T-helper 2 cell treated with Interferon-gamma antibody and Interleukin-4, amounts not matched to agents 5 μg/mL and 100 μg/mL, for 36 hours (primary cell): ENCODE measurements at regions not wholly inside any gene's neighbourhood (a gene's known extent, or its start where the extent isn't known, plus 50 kb on each side); places are given as distances from the start of the nearest gene placed in this dataset.

Source experiments
- DNase-seq: peaks from one replicate; pipeline ENCODE4 v3.0.0; 2021; ENCODE audit warnings: low spot score
- H3K27ac Mint-ChIP-seq: one replicate; pipeline ENCODE4 v1.8.0; 2021; ENCODE audit warnings: mild to moderate bottlenecking, mixed read lengths
- H3K27me3 Mint-ChIP-seq: one replicate; pipeline ENCODE4 v1.8.0; 2021; ENCODE audit warnings: low read depth, mixed read lengths
- H3K36me3 Mint-ChIP-seq: one replicate; pipeline ENCODE4 v1.8.0; 2021; ENCODE audit warnings: low read depth, mixed read lengths
- H3K4me1 Mint-ChIP-seq: one replicate; pipeline ENCODE4 v1.8.0; 2021; ENCODE audit warnings: low read depth, mixed read lengths
- H3K4me3 Mint-ChIP-seq: one replicate; pipeline ENCODE4 v1.8.0; 2022; ENCODE audit warnings: mild to moderate bottlenecking, moderate library complexity, mixed read lengths
- H3K9me3 Mint-ChIP-seq: one replicate; pipeline ENCODE4 v1.8.0; 2021; ENCODE audit warnings: mixed read lengths

GRCh38 chr2:105600602-105600948 is 144.1 kb upstream of the NCK2 start:
- peaks cover 24% of the 10 kb centered on the region for H3K27me3 Mint-ChIP-seq
- DNase-seq: no peak
- H3K4me1 Mint-ChIP-seq: peaks cover 2% of the 10 kb centered on the region
- H3K9me3 Mint-ChIP-seq: no peaks in the 10 kb centered on the region
- no peak overlapping the region for H3K27ac Mint-ChIP-seq
- no peaks in the 10 kb centered on the region for H3K36me3 Mint-ChIP-seq
- no peak overlapping the region for H3K4me3 Mint-ChIP-seq

DNA sequence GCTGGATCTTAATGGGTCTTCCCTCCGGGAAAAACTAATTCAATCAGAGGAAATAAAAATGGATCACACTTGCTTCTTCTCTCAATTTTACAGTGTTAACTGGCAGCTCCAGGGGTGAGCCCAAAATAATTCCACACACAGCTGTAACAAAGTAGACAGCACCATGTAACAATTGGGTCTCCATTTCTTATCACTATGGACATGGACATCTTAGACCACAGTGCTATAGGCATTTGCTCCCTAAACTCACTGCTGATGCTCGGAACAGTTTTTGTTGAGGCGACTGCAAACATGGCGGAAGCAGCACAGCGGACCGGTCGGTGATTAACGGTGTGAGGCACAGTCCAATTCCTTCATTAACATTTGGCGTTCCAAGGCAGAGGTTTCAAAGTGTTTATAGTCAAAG is 144.7 kb upstream of the NCK2 start:
- Mint-ChIP-seq H3K27ac (no peak overlapping the region), H3K36me3 (no peaks in the 10 kb centered on the region), H3K4me1 (peaks cover 2% of the 10 kb centered on the region), H3K4me3 (no peak overlapping the region), H3K27me3 (peaks cover 21% of the 10 kb centered on the region), H3K9me3 (no peaks in the 10 kb centered on the region)
- no peak for DNase-seq

- no peak overlapping the region for H3K27ac Mint-ChIP-seq
- no peak overlapping the region for H3K4me3 Mint-ChIP-seq
- no peaks in the 10 kb centered on the region for H3K9me3 Mint-ChIP-seq
- H3K27me3 Mint-ChIP-seq: peaks cover 16% of the 10 kb centered on the region
- no peaks in the 10 kb centered on the region for H3K36me3 Mint-ChIP-seq
- H3K4me1 Mint-ChIP-seq: peaks cover 2% of the 10 kb centered on the region
- DNase-seq: no peak
Measured at GRCh38 chr2:105598829-105599698, 145.6 kb upstream of the NCK2 start.

DNA sequence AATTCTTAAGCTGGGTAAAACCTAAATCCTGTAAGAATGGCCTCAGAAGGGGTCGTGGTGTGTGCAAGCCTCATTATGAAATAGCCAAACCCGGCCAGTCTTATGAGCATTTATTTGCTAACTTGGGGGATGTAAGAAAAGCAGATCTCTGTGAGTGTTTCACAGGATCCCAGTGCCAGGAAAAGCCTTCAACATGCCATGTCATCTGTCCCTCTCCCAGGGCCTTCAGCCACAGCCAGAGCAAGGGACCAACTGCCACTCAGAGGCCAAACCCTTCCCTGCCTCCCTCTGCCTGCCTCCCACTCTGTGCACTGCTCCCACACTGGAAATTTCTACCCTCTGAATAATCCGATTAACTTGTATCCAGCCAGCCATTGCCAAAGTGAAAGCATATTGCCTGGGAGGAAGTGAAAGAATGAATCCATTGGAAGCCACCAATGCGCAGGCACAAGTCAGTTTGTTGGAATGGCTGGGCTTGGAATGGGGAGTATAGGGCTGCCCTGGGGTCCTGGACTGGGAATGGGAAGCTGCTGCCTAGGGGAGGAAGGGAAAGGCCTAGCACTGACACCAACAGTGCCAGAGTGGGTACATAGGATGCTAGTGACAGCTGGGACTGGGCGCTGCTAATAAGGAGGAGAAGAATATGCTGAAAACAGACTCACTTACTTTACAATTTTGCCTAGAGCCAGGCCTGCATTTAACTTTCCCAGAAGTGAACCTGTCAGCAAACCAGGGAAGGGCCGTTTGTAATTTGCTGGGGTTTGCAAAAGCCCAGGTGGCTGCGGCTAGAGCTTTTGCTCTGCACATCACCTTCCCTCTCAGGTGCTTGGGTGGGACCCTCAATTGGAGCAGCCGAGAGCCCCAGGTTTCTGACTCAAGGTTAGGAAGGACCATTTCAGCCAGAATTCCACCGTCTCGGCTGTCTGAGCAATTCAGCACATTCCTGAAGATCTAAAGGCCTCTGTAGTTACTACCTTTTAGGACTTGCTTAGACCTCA is 146.6 kb upstream of the NCK2 start:
- Mint-ChIP-seq H3K36me3 (no peaks in the 10 kb centered on the region), H3K27ac (no peak overlapping the region), H3K27me3 (peaks cover 12% of the 10 kb centered on the region), H3K4me1 (peaks cover 2% of the 10 kb centered on the region), H3K9me3 (no peaks in the 10 kb centered on the region), H3K4me3 (no peak overlapping the region)
- DNase-seq: no peak

DNA sequence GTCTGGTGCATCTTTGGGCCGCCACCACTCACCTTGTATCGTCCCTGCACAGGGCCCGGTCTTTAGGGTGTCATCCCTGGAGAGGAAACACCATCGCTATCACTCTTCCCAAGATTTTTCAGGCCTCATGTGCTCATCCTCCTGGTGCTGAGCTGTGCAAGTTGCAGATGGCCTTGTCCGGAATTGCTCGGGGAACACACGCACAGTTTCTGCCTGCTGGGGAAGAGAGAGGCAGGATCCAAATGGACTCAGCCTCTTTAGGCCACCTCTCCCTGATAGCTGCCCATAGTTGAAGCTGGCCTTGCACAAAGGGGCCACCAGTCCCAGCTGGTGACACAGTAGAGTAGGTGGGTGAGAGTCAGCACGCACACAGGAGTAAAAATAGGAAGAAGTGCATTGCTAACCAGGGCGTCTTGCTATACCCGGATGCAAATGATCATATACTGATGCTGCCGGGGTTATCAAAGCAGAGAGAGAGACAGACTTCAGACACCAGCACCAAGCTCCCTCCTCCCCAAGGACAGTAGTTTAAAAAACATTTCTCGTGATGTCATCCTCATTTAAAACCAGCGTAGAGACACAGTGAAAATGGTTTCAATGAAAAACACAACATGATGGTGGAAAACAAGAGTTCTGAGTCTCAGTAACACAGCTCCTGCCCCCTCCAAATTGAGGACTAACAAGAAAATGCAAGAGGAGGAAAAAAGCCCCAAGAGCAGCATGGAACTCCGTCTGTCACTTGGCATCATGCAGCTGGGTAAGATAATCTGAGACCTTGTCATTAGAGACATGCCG is 147.5 kb upstream of the NCK2 start:
- no peak for DNase-seq
- Mint-ChIP-seq H3K36me3 (no peaks in the 10 kb centered on the region), H3K27ac (no peak overlapping the region), H3K9me3 (no peaks in the 10 kb centered on the region), H3K4me1 (peaks cover 2% of the 10 kb centered on the region), H3K4me3 (no peak overlapping the region), H3K27me3 (peaks cover 6% of the 10 kb centered on the region)

- Mint-ChIP-seq H3K4me3 (no peak overlapping the region), H3K4me1 (peaks cover 2% of the 10 kb centered on the region), H3K9me3 (no peaks in the 10 kb centered on the region), H3K27ac (no peak overlapping the region), H3K36me3 (no peaks in the 10 kb centered on the region), H3K27me3 (peaks cover 6% of the 10 kb centered on the region)
- DNase-seq: no peak
Measured at GRCh38 chr2:105596411-105596921, 148.2 kb upstream of the NCK2 start.

DNA sequence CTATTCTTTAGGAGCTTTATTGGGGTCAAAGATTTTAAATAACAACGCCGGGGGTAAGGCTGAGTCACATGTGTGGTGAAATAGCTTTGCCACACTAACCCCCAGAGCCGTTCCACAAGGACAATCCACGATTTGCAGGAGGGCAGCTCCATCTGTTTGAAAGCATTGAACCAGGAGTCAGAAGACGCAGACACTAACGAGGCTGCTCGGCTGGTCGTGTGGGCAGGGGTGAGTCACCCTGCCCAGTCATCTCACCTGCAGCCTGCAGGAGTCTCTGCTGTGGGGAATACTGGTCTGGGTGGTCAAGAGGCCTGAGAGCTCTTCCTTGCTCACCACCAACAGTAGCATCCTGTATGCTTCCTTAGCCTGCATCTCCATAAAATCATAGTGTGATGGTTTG is 149.2 kb upstream of the NCK2 start:
- no peak for DNase-seq
- peaks cover 2% of the 10 kb centered on the region for H3K4me1 Mint-ChIP-seq
- H3K9me3 Mint-ChIP-seq: no peaks in the 10 kb centered on the region
- H3K27me3 Mint-ChIP-seq: peaks cover 2% of the 10 kb centered on the region
- H3K4me3 Mint-ChIP-seq: no peak overlapping the region
- no peak overlapping the region for H3K27ac Mint-ChIP-seq
- H3K36me3 Mint-ChIP-seq: no peaks in the 10 kb centered on the region

DNA sequence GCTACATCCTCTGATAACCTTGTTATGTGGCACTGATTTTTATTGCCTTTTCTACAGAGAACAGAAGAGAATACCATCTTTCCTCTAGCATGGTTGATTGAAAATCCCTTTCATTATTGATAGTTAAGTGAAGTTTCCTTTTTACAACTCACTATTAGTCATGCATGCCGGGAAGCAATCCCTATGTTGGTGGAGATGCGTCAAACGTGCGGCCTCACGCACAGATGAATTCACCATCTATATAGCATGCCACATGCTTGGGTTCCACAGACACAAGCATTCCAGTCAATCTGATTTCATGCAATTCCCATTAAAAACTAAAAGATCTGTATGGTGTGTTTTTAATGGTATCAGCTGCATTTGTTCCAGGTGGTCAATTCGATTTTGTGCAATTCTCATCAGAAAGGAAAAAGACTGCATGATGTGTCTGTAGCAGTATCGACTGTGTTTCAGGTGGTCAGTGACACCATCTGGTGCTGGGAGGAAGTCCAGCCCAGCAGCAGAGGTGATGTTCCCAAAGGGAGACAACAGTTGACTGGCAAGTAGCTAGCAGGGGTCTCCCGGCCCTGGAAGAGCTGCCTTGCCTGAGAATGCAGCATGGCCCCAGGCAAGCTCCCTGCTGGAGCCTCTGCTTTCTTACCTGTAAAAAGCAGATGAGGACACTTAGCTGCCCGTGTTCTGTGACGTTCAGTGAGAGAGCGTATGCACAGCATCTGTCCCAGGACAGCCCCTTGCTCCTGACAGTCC is 151.3 kb upstream of the NCK2 start:
- DNase-seq: no peak
- Mint-ChIP-seq H3K4me1 (no peaks in the 10 kb centered on the region), H3K9me3 (peaks cover 10% of the 10 kb centered on the region)

GRCh38 chr2:105592288-105592687 is 152.4 kb upstream of the NCK2 start:
- H3K27ac Mint-ChIP-seq: no peak overlapping the region
- H3K36me3 Mint-ChIP-seq: peaks cover 2% of the 10 kb centered on the region
- no peak for DNase-seq
- no peaks in the 10 kb centered on the region for H3K4me1 Mint-ChIP-seq
- no peak overlapping the region for H3K4me3 Mint-ChIP-seq
- peaks cover 21% of the 10 kb centered on the region for H3K9me3 Mint-ChIP-seq
- H3K27me3 Mint-ChIP-seq: no peaks in the 10 kb centered on the region

More for the DNA sequence above, 151.3 kb upstream of the NCK2 start:
- H3K27ac Mint-ChIP-seq: no peak overlapping the region
- no peak overlapping the region for H3K4me3 Mint-ChIP-seq
- no peaks in the 10 kb centered on the region for H3K36me3 Mint-ChIP-seq
- H3K27me3 Mint-ChIP-seq: no peaks in the 10 kb centered on the region

GRCh38 chr2:105590780-105591660 is 153.7 kb upstream of the NCK2 start:
- Mint-ChIP-seq H3K36me3 (peaks cover 2% of the 10 kb centered on the region), H3K4me1 (no peaks in the 10 kb centered on the region), H3K27me3 (no peaks in the 10 kb centered on the region)

GRCh38 chr2:105588581-105588980 is 156.1 kb upstream of the NCK2 start:
- H3K27ac Mint-ChIP-seq: no peak overlapping the region
- no peak overlapping the region for H3K4me3 Mint-ChIP-seq
- peaks cover under 1% of the 10 kb centered on the region for H3K27me3 Mint-ChIP-seq
- peaks cover 2% of the 10 kb centered on the region for H3K36me3 Mint-ChIP-seq
- H3K4me1 Mint-ChIP-seq: peaks cover 4% of the 10 kb centered on the region
- peaks cover 22% of the 10 kb centered on the region for H3K9me3 Mint-ChIP-seq
- DNase-seq: no peak

More at GRCh38 chr2:105590780-105591660, 153.7 kb upstream of the NCK2 start:
- DNase-seq: no peak
- peaks cover 22% of the 10 kb centered on the region for H3K9me3 Mint-ChIP-seq
- H3K4me3 Mint-ChIP-seq: no peak overlapping the region
- H3K27ac Mint-ChIP-seq: no peak overlapping the region

DNA sequence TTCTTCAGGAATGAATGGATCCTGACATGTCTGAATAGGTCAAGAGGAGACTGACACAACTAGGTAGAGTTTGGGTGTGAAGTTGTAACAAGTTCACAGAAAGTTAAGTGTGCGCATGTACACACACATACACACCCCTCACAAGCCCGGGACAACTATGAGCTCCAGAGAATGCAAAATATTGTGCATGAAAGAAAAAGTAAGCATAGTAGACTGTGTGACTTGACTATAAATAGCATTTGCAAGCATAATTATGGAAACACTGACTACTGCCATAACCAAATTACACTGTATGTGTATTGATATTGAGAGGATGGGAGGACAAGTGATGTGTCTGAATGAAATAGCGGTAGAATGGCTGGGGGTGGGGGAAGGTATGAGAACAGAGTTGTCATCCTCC is 157.1 kb upstream of the NCK2 start:
- Mint-ChIP-seq H3K27me3 (peaks cover 3% of the 10 kb centered on the region), H3K9me3 (peaks cover 22% of the 10 kb centered on the region), H3K4me1 (peaks cover 4% of the 10 kb centered on the region), H3K36me3 (peaks cover 2% of the 10 kb centered on the region), H3K27ac (no peak overlapping the region), H3K4me3 (no peak overlapping the region)
- DNase-seq: no peak
